Calu3 (cell line): ENCODE measurements at regions not wholly inside any gene's neighbourhood (a gene's known extent, or its start where the extent isn't known, plus 50 kb on each side); places are given as distances from the start of the nearest gene placed in this dataset.

Experiments used
- BruUV-seq: library from RNA; stranded (reverse); fragments of 400-500 nt; replicated peaks from 2 replicates; lab custom pipeline; 2021; lab: Mats Ljungman, UMichigan
- CTCF ChIA-PET: fragments of 300-600 bp; sonication (Branson Sonifier 250); formaldehyde crosslinking; loops from one replicate; lab custom pipeline; 2022; ENCODE audit warnings: antibody characterized with exemption; lab: Charles Lee
- DNase-seq: peaks from one replicate; pipeline ENCODE4 v3.0.0; 2022
- H3K27ac Mint-ChIP-seq: one replicate; pipeline ENCODE4 v1.8.0; 2022; ENCODE audit warnings: mixed read lengths; ENCODE audit not compliant: unreplicated experiment
- H3K27me3 Mint-ChIP-seq: one replicate; pipeline ENCODE4 v1.8.0; 2022; ENCODE audit warnings: mixed read lengths; ENCODE audit not compliant: unreplicated experiment
- H3K36me3 Mint-ChIP-seq: one replicate; pipeline ENCODE4 v1.8.0; 2022; ENCODE audit warnings: mild to moderate bottlenecking, moderate library complexity, mixed read lengths; ENCODE audit not compliant: insufficient read depth, unreplicated experiment
- H3K4me1 Mint-ChIP-seq: one replicate; pipeline ENCODE4 v1.8.0; 2022; ENCODE audit warnings: mild to moderate bottlenecking, low read depth, mixed read lengths; ENCODE audit not compliant: unreplicated experiment
- H3K4me3 Mint-ChIP-seq: one replicate; pipeline ENCODE4 v1.8.0; 2022; ENCODE audit warnings: mild to moderate bottlenecking, low read depth, moderate library complexity, mixed read lengths; ENCODE audit not compliant: unreplicated experiment
- H3K9me3 Mint-ChIP-seq: one replicate; pipeline ENCODE4 v1.8.0; 2022; ENCODE audit warnings: low read depth, mixed read lengths; ENCODE audit not compliant: unreplicated experiment
- intact Hi-C: fragments of 100-400 bp; cut with micrococcal nuclease; formaldehyde crosslinking; loops from one replicate; pipeline ENCODE4 v1.10.0; 2022; ENCODE audit not compliant: unreplicated experiment
- TF ChIP-seq, protein P1 (sequence below): fragments of 200-600 bp; IDR thresholded peaks from one replicate; pipeline ENCODE4 v1.8.0; 2022; ENCODE audit warnings: antibody characterized with exemption; ENCODE audit not compliant: unreplicated experiment

DNA sequence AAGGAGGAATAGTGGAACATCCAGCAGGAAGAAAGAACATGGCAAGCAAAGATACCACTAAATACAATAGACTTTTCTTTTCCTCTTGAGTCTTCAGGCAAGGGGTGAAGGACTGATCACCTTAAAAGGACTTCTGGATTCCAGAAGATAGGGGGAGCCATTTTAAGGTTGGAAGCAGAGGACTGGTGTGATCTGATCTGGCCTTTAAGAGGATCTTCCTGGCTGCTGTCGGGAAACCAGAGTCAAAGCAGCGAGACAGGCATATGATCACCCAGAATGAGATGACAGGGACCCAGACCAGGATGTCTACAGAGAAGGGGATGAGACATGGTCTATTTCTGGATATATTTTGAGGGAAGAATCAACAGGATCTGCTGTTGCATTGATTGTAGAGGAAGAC, 558.0 kb downstream of the STK39 start:
- intact Hi-C loops: no loop called here
- no TSS peak for BruUV-seq
- Mint-ChIP-seq H3K4me1 (peaks cover under 1% of the 10 kb centered on the region), H3K4me3 (no peak overlapping the region), H3K9me3 (no peaks in the 10 kb centered on the region), H3K36me3 (no peaks in the 10 kb centered on the region), H3K27me3 (no peaks in the 10 kb centered on the region), H3K27ac (no peak overlapping the region)
- CTCF ChIA-PET: no interaction called here
- no peak for DNase-seq
- TF ChIP-seq, protein P1, sequence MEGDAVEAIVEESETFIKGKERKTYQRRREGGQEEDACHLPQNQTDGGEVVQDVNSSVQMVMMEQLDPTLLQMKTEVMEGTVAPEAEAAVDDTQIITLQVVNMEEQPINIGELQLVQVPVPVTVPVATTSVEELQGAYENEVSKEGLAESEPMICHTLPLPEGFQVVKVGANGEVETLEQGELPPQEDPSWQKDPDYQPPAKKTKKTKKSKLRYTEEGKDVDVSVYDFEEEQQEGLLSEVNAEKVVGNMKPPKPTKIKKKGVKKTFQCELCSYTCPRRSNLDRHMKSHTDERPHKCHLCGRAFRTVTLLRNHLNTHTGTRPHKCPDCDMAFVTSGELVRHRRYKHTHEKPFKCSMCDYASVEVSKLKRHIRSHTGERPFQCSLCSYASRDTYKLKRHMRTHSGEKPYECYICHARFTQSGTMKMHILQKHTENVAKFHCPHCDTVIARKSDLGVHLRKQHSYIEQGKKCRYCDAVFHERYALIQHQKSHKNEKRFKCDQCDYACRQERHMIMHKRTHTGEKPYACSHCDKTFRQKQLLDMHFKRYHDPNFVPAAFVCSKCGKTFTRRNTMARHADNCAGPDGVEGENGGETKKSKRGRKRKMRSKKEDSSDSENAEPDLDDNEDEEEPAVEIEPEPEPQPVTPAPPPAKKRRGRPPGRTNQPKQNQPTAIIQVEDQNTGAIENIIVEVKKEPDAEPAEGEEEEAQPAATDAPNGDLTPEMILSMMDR: no peak

DNA sequence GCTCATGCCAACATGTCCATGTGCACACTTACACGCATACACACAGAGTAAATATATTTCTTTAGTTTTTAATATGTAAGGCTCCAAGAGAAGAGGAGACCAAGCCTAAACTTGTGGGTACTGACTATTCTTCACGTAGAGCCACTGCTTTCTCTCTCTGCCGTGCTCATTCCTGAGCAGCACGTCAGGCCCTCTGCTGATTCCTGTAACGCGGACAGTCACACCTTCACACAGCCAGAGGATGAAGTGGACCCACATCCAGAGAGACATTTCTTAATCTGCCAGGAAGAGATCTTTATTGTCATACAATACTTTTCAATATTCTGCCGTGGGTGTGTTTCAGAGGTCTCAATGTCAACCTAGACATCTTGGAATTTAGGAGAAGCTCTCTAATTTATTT, 560.7 kb downstream of the STK39 start:
- DNase-seq: no peak
- CTCF ChIA-PET: no interaction called here

DNA sequence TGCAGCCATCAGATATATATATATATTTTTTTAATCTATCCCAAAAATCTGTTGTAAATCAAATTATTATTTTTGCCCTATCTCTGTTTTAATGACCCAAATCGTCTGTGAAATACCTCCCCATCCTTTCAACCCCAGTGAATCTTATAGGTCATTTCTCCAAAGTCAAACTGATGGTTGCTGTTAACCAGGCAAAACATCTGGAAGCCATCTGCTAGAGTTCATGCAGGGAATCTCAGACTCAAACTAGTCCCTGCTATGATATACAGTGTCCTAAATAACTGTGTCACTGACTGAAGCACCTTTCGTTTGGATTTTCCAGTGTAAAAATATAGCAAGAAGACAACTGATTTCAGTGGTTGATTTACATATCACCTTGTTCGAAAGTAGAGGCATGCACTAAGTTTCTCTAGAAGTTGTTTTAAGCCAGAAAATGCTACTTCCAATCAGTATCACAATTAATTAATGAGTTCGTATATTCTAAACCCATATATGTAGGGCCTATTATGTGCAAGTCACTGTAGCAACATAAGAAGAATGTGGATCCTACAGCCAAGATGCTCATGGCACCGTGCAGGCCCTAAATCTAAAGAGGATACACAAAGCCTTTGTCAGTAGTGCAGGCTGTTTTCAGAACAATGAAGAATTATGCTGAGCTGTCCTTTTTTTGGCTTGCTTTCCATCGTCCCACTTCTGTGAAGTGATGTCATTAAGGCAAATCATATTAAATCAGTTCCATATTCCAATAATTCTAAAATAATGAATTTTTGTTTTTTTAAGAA, 566.0 kb downstream of the STK39 start:
- peaks cover 28% of the 10 kb centered on the region for H3K4me1 Mint-ChIP-seq
- CTCF ChIA-PET: no interaction called here
- H3K9me3 Mint-ChIP-seq: peaks cover 3% of the 10 kb centered on the region
- TF ChIP-seq, protein P1: no peak
- H3K36me3 Mint-ChIP-seq: no peaks in the 10 kb centered on the region
- intact Hi-C loops: no loop called here
- no peak for DNase-seq
- H3K27me3 Mint-ChIP-seq: no peaks in the 10 kb centered on the region
- H3K27ac Mint-ChIP-seq: no peak overlapping the region
- BruUV-seq: no TSS peak
- no peak overlapping the region for H3K4me3 Mint-ChIP-seq

More for the DNA sequence above, 560.7 kb downstream of the STK39 start:
- Mint-ChIP-seq H3K4me1 (peaks cover 27% of the 10 kb centered on the region), H3K27ac (no peak overlapping the region), H3K27me3 (no peaks in the 10 kb centered on the region), H3K9me3 (peaks cover 3% of the 10 kb centered on the region), H3K36me3 (no peaks in the 10 kb centered on the region), H3K4me3 (no peak overlapping the region)
- intact Hi-C loops: no loop called here
- no TSS peak for BruUV-seq
- TF ChIP-seq, protein P1: no peak

DNA sequence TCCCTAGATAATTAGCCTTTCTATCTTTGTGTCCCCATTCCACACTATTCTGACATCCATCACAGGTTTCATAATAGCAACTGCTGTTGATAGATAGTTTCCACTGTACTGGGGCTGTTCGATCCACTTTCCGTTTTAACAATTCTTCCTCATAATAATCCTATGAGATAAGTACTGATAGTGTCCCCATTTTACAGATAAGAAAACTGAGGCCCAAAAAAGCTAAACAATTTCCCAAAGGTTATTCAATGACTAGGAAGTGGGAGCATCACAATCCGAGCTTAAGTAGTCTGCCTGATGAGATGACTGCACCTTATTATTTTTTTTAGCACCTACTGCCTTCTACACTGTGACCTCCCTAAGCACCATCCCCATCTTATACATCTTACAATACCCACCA, 569.2 kb downstream of the STK39 start:
- TF ChIP-seq, protein P1: no peak
- CTCF ChIA-PET: no interaction called here
- Mint-ChIP-seq H3K27ac (no peak overlapping the region), H3K4me3 (no peak overlapping the region), H3K9me3 (no peaks in the 10 kb centered on the region), H3K4me1 (peaks cover 16% of the 10 kb centered on the region), H3K27me3 (no peaks in the 10 kb centered on the region), H3K36me3 (no peaks in the 10 kb centered on the region)
- no TSS peak for BruUV-seq
- DNase-seq: no peak
- intact Hi-C loops: no loop called here
